Central memory CD8-positive, alpha-beta T cell (primary cell): ENCODE measurements at regions not wholly inside any gene's neighbourhood (a gene's known extent, or its start where the extent isn't known, plus 50 kb on each side); places are given as distances from the start of the nearest gene placed in this dataset.

Source experiments
- ATAC-seq: fragments of 150-1000 bp; cut with Tn5 transposase; replicated peaks from 2 replicates; pipeline ENCODE4 v1.10.0; 2022; ENCODE audit warnings: mild to moderate bottlenecking, moderate FRiP score, moderate number of reproducible peaks; ENCODE audit not compliant: poor library complexity, severe bottlenecking; ENCODE audit errors: extremely low read depth
- DNase-seq, 2 donors: peaks; one replicate each; pipeline ENCODE4 v3.0.0; 2021; ENCODE audit warnings: low spot score in 2 of 2
- H3K27ac Mint-ChIP-seq: one replicate; pipeline ENCODE4 v1.8.0; 2022; ENCODE audit warnings: low read depth, mild to moderate bottlenecking, moderate library complexity, mixed read lengths
- H3K27me3 Mint-ChIP-seq: one replicate; pipeline ENCODE4 v1.8.0; 2022; ENCODE audit warnings: mixed read lengths
- H3K36me3 Mint-ChIP-seq: one replicate; pipeline ENCODE4 v1.8.0; 2022; ENCODE audit warnings: mild to moderate bottlenecking, moderate library complexity, mixed read lengths; ENCODE audit not compliant: insufficient read depth
- H3K4me1 Mint-ChIP-seq: one replicate; pipeline ENCODE4 v1.8.0; 2022; ENCODE audit warnings: mixed read lengths
- H3K4me3 Mint-ChIP-seq: one replicate; pipeline ENCODE4 v1.8.0; 2022; ENCODE audit warnings: mild to moderate bottlenecking, moderate library complexity, mixed read lengths
- H3K9me3 Mint-ChIP-seq: one replicate; pipeline ENCODE4 v1.8.0; 2022; ENCODE audit warnings: mixed read lengths

- Mint-ChIP-seq H3K27me3 (no peaks in the 10 kb centered on the region), H3K27ac (no peak overlapping the region), H3K4me1 (no peaks in the 10 kb centered on the region), H3K36me3 (no peaks in the 10 kb centered on the region), H3K9me3 (peaks cover 4% of the 10 kb centered on the region), H3K4me3 (no peak overlapping the region)
- ATAC-seq (no peak), DNase-seq (no peak)
These were observed 224.5 kb downstream of the IKZF2 start for GRCh38 chr2:212926940-212927339.

- H3K27ac Mint-ChIP-seq = no peak overlapping the region
- no peak overlapping the region for H3K4me3 Mint-ChIP-seq
- peaks cover 2% of the 10 kb centered on the region for H3K9me3 Mint-ChIP-seq
- H3K27me3 Mint-ChIP-seq = no peaks in the 10 kb centered on the region
- H3K4me1 Mint-ChIP-seq = no peaks in the 10 kb centered on the region
- H3K36me3 Mint-ChIP-seq = no peaks in the 10 kb centered on the region
- DNase-seq (no peak), ATAC-seq (no peak)
These were observed 228.0 kb downstream of the IKZF2 start for GRCh38 chr2:212923393-212923792.

GRCh38 chr2:212922701-212923100 lies 228.7 kb downstream of the IKZF2 start:
- Mint-ChIP-seq H3K27me3 (no peaks in the 10 kb centered on the region), H3K4me1 (no peaks in the 10 kb centered on the region), H3K36me3 (no peaks in the 10 kb centered on the region), H3K4me3 (no peak overlapping the region), H3K9me3 (no peaks in the 10 kb centered on the region), H3K27ac (no peak overlapping the region)
- ATAC-seq = no peak
- DNase-seq = no peak

- Mint-ChIP-seq H3K36me3 (no peaks in the 10 kb centered on the region), H3K27ac (no peak overlapping the region), H3K9me3 (no peaks in the 10 kb centered on the region), H3K4me3 (no peak overlapping the region), H3K4me1 (no peaks in the 10 kb centered on the region), H3K27me3 (no peaks in the 10 kb centered on the region)
- ATAC-seq (no peak), DNase-seq (no peak)
These were observed 229.7 kb downstream of the IKZF2 start for GRCh38 chr2:212921711-212922110.

GRCh38 chr2:212921061-212921460 lies 230.4 kb downstream of the IKZF2 start:
- Mint-ChIP-seq H3K27me3 (no peaks in the 10 kb centered on the region), H3K9me3 (no peaks in the 10 kb centered on the region), H3K36me3 (peaks cover 2% of the 10 kb centered on the region), H3K4me1 (no peaks in the 10 kb centered on the region), H3K27ac (no peak overlapping the region), H3K4me3 (no peak overlapping the region)
- DNase-seq (no peak), ATAC-seq (no peak)

GRCh38 chr2:212919238-212919637 lies 232.2 kb downstream of the IKZF2 start:
- ATAC-seq (no peak), DNase-seq (no peak)
- Mint-ChIP-seq H3K9me3 (no peaks in the 10 kb centered on the region), H3K27ac (no peak overlapping the region), H3K27me3 (no peaks in the 10 kb centered on the region), H3K4me3 (no peak overlapping the region), H3K4me1 (no peaks in the 10 kb centered on the region), H3K36me3 (peaks cover 2% of the 10 kb centered on the region)

GRCh38 chr2:212918336-212918735 lies 233.1 kb downstream of the IKZF2 start:
- ATAC-seq (no peak), DNase-seq (no peak)
- Mint-ChIP-seq H3K36me3 (peaks cover 2% of the 10 kb centered on the region), H3K4me3 (no peak overlapping the region), H3K27ac (no peak overlapping the region), H3K4me1 (no peaks in the 10 kb centered on the region), H3K27me3 (no peaks in the 10 kb centered on the region), H3K9me3 (no peaks in the 10 kb centered on the region)

- no peak for ATAC-seq
- Mint-ChIP-seq H3K4me3 (no peak overlapping the region), H3K27me3 (no peaks in the 10 kb centered on the region), H3K9me3 (no peaks in the 10 kb centered on the region), H3K27ac (no peak overlapping the region), H3K4me1 (no peaks in the 10 kb centered on the region), H3K36me3 (peaks cover 2% of the 10 kb centered on the region)
- DNase-seq = no peak
These were observed 236.2 kb downstream of the IKZF2 start for GRCh38 chr2:212915121-212915782.

GRCh38 chr2:212914392-212914791 lies 237.0 kb downstream of the IKZF2 start:
- ATAC-seq = no peak
- H3K4me1 Mint-ChIP-seq = no peaks in the 10 kb centered on the region
- H3K27ac Mint-ChIP-seq = no peak overlapping the region
- H3K27me3 Mint-ChIP-seq = no peaks in the 10 kb centered on the region
- no peak overlapping the region for H3K4me3 Mint-ChIP-seq
- no peak for DNase-seq
- H3K36me3 Mint-ChIP-seq = peaks cover 2% of the 10 kb centered on the region
- no peaks in the 10 kb centered on the region for H3K9me3 Mint-ChIP-seq

GRCh38 chr2:212913640-212914306 lies 237.6 kb downstream of the IKZF2 start:
- no peak overlapping the region for H3K27ac Mint-ChIP-seq
- no peak for ATAC-seq
- H3K4me3 Mint-ChIP-seq = no peak overlapping the region
- DNase-seq = no peak
- no peaks in the 10 kb centered on the region for H3K9me3 Mint-ChIP-seq
- no peaks in the 10 kb centered on the region for H3K4me1 Mint-ChIP-seq
- no peaks in the 10 kb centered on the region for H3K27me3 Mint-ChIP-seq
- H3K36me3 Mint-ChIP-seq = peaks cover 2% of the 10 kb centered on the region

GRCh38 chr2:212912445-212913103 lies 238.8 kb downstream of the IKZF2 start:
- Mint-ChIP-seq H3K36me3 (peaks cover 4% of the 10 kb centered on the region), H3K27me3 (no peaks in the 10 kb centered on the region), H3K4me3 (no peak overlapping the region), H3K9me3 (no peaks in the 10 kb centered on the region), H3K27ac (no peak overlapping the region), H3K4me1 (no peaks in the 10 kb centered on the region)
- ATAC-seq (no peak), DNase-seq (no peak)

- Mint-ChIP-seq H3K4me3 (no peak overlapping the region), H3K4me1 (no peaks in the 10 kb centered on the region), H3K27me3 (no peaks in the 10 kb centered on the region), H3K36me3 (peaks cover 2% of the 10 kb centered on the region), H3K9me3 (no peaks in the 10 kb centered on the region), H3K27ac (peak overlapping the region; percentile 50)
- DNase-seq = no peak
- no peak for ATAC-seq
These were observed 240.4 kb downstream of the IKZF2 start for GRCh38 chr2:212911011-212911410.
